Trophoblast cell (in vitro differentiated cells and primary cell): ENCODE measurements at regions not wholly inside any gene's neighbourhood (a gene's known extent, or its start where the extent isn't known, plus 50 kb on each side); places are given as distances from the start of the nearest gene placed in this dataset.

Experiments
- DNase-seq, 2 donors: peaks; one replicate each; pipeline ENCODE4 v3.0.0-alpha.2; 2016
- H2AFZ ChIP-seq: 2 replicates; pipeline ENCODE4 v1.6.1; 2013; ENCODE audit warnings: low read length, moderate library complexity, mild to moderate bottlenecking; ENCODE audit not compliant: insufficient read depth, poor library complexity
- H2AK5ac ChIP-seq: 2 replicates; pipeline ENCODE4 v1.6.1; 2013; ENCODE audit warnings: mild to moderate bottlenecking, low read length
- H2BK120ac ChIP-seq: 2 replicates; pipeline ENCODE4 v1.6.1; 2013; ENCODE audit warnings: low read length, mild to moderate bottlenecking, moderate library complexity; ENCODE audit not compliant: insufficient read depth, poor library complexity
- H2BK12ac ChIP-seq: 2 replicates; pipeline ENCODE4 v1.6.1; 2013; ENCODE audit warnings: mild to moderate bottlenecking, low read length, moderate library complexity
- H2BK5ac ChIP-seq: 2 replicates; pipeline ENCODE4 v1.6.1; 2013; ENCODE audit warnings: low read length, low read depth, moderate library complexity, mild to moderate bottlenecking; ENCODE audit not compliant: poor library complexity
- H3K14ac ChIP-seq: 2 replicates; pipeline ENCODE4 v1.6.1; 2013; ENCODE audit warnings: mild to moderate bottlenecking, low read length
- H3K18ac ChIP-seq: 2 replicates; pipeline ENCODE4 v1.6.1; 2013; ENCODE audit warnings: mild to moderate bottlenecking, low read length
- H3K23ac ChIP-seq: 2 replicates; pipeline ENCODE4 v1.6.1; 2013; ENCODE audit warnings: low read length
- H3K27ac ChIP-seq: 2 replicates; pipeline ENCODE4 v1.5.1; 2013; ENCODE audit warnings: low read depth, mild to moderate bottlenecking, inconsistent platforms, low read length, moderate library complexity
- H3K27me3 ChIP-seq: 2 replicates; pipeline ENCODE4 v1.6.1; 2013; ENCODE audit warnings: inconsistent platforms, mild to moderate bottlenecking, low read length, moderate library complexity; ENCODE audit not compliant: insufficient read depth
- H3K36me3 ChIP-seq, 2 experiments: 1 replicate in 1 of 2; 2 replicates in 1 of 2; pipeline ENCODE4 v1.6.1; 2013; ENCODE audit warnings: low read length in 2 of 2, mild to moderate bottlenecking in 2 of 2, moderate library complexity in 1 of 2; ENCODE audit not compliant: insufficient read depth in 2 of 2, control insufficient read depth in 1 of 2
- H3K4ac ChIP-seq: 2 replicates; pipeline ENCODE4 v1.6.1; 2013; ENCODE audit warnings: low read depth, mild to moderate bottlenecking, low read length, moderate library complexity
- H3K4me1 ChIP-seq, 2 experiments: 1 replicate in 1 of 2; 2 replicates in 1 of 2; pipeline ENCODE4 v1.6.1; 2013; ENCODE audit warnings: low read length in 2 of 2, mild to moderate bottlenecking in 2 of 2, moderate library complexity in 1 of 2; ENCODE audit not compliant: insufficient read depth in 2 of 2, control insufficient read depth in 1 of 2
- H3K4me2 ChIP-seq: 2 replicates; pipeline ENCODE4 v1.6.1; 2013; ENCODE audit warnings: inconsistent platforms, mild to moderate bottlenecking, low read length, moderate library complexity
- H3K4me3 ChIP-seq: 2 replicates; pipeline ENCODE4 v1.5.1; 2013; ENCODE audit warnings: mild to moderate bottlenecking, low read depth, low read length, inconsistent platforms
- H3K79me1 ChIP-seq: one replicate; pipeline ENCODE4 v1.6.1; 2013; ENCODE audit warnings: low read length
- H3K79me2 ChIP-seq: 2 replicates; pipeline ENCODE4 v1.6.1; 2013; ENCODE audit warnings: low read length, mild to moderate bottlenecking; ENCODE audit not compliant: control insufficient read depth, insufficient read depth, poor library complexity
- H3K9ac ChIP-seq: 2 replicates; pipeline ENCODE4 v1.6.1; 2013; ENCODE audit warnings: mild to moderate bottlenecking, low read length
- H3K9me3 ChIP-seq: 2 replicates; pipeline ENCODE4 v1.6.1; 2013; ENCODE audit warnings: low read depth, mild to moderate bottlenecking, control low read depth, inconsistent platforms, low read length; ENCODE audit not compliant: insufficient read depth
- H4K12ac ChIP-seq: 2 replicates; pipeline ENCODE4 v1.6.1; 2013; ENCODE audit warnings: low read depth, mild to moderate bottlenecking, low read length, moderate library complexity
- H4K8ac ChIP-seq: 2 replicates; pipeline ENCODE4 v1.6.1; 2013; ENCODE audit warnings: low read depth, mild to moderate bottlenecking, low read length, moderate library complexity
- H4K91ac ChIP-seq: one replicate; pipeline ENCODE4 v1.6.1; 2013; ENCODE audit warnings: low read depth, mild to moderate bottlenecking, low read length, moderate library complexity
- WGBS: extraction: QIAGEN DNeasy Blood & Tissue Kit; methylation state at CpG from one replicate; pipeline ENCODE4 v1.1.7; 2013; ENCODE audit warnings: missing lambda C conversion rate; ENCODE audit not compliant: insufficient read length, insufficient coverage; ENCODE audit errors: extremely low coverage; 5-methylcytosine and 5-hydroxymethylcytosine counted together

- H2AK5ac ChIP-seq, result no peak overlapping the region
- no peak overlapping the region for H3K4me3 ChIP-seq
- no peak overlapping the region for H3K4me2 ChIP-seq
- DNase-seq, result no peak
- H3K4ac ChIP-seq, result no peak overlapping the region
- H3K18ac ChIP-seq, result no peak overlapping the region
- H4K12ac ChIP-seq, result no peak overlapping the region
- H3K27ac ChIP-seq, result no peak overlapping the region
- no CpG with 5 or more reads among the region's 3 CpGs for WGBS
- no peak overlapping the region for H4K91ac ChIP-seq
- no peak overlapping the region for H3K9ac ChIP-seq
- no peak overlapping the region for H2BK5ac ChIP-seq
- H3K36me3 ChIP-seq, result no peaks in the 10 kb centered on the region
- H4K8ac ChIP-seq, result no peak overlapping the region
- no peak overlapping the region for H3K23ac ChIP-seq
- H3K4me1 ChIP-seq, result no peaks in the 10 kb centered on the region
- H2AFZ ChIP-seq, result no peak overlapping the region
- no peaks in the 10 kb centered on the region for H3K79me1 ChIP-seq
- no peak overlapping the region for H3K14ac ChIP-seq
- no peaks in the 10 kb centered on the region for H3K9me3 ChIP-seq
- no peaks in the 10 kb centered on the region for H3K27me3 ChIP-seq
- H2BK12ac ChIP-seq, result no peak overlapping the region
- H3K79me2 ChIP-seq, result no peaks in the 10 kb centered on the region
- H2BK120ac ChIP-seq, result no peak overlapping the region
Measured at GRCh38 chr11:96815236-96815635, 425.4 kb downstream of the JRKL start.

GRCh38 chr11:96817482-96818399, 427.9 kb downstream of the JRKL start:
- Histone ChIP-seq H3K4me1 (no peaks in the 10 kb centered on the region), H2BK5ac (no peak overlapping the region), H3K79me2 (no peaks in the 10 kb centered on the region), H3K23ac (no peak overlapping the region), H3K9me3 (no peaks in the 10 kb centered on the region), H4K12ac (no peak overlapping the region), H3K14ac (no peak overlapping the region), H3K18ac (no peak overlapping the region), H2AK5ac (no peak overlapping the region), H2BK120ac (no peak overlapping the region), H4K8ac (no peak overlapping the region), H3K79me1 (no peaks in the 10 kb centered on the region), H2BK12ac (no peak overlapping the region), H2AFZ (no peak overlapping the region), H3K4me2 (no peak overlapping the region), H3K27ac (no peak overlapping the region), H4K91ac (no peak overlapping the region), H3K36me3 (no peaks in the 10 kb centered on the region), H3K4me3 (no peak overlapping the region), H3K27me3 (no peaks in the 10 kb centered on the region), H3K9ac (no peak overlapping the region), H3K4ac (no peak overlapping the region)
- WGBS, result no CpG with 5 or more reads among the region's 3 CpGs
- DNase-seq, result peak; percentile 35 to 73

- no peak overlapping the region for H2BK5ac ChIP-seq
- H3K27ac ChIP-seq, result no peak overlapping the region
- no peak overlapping the region for H3K4me2 ChIP-seq
- no peaks in the 10 kb centered on the region for H3K27me3 ChIP-seq
- H3K79me1 ChIP-seq, result no peaks in the 10 kb centered on the region
- no peak overlapping the region for H4K8ac ChIP-seq
- no peak overlapping the region for H3K23ac ChIP-seq
- no peak overlapping the region for H3K18ac ChIP-seq
- no peak overlapping the region for H3K4me3 ChIP-seq
- H3K36me3 ChIP-seq, result no peaks in the 10 kb centered on the region
- H3K9ac ChIP-seq, result no peak overlapping the region
- H2BK12ac ChIP-seq, result no peak overlapping the region
- H3K79me2 ChIP-seq, result no peaks in the 10 kb centered on the region
- no peaks in the 10 kb centered on the region for H3K9me3 ChIP-seq
- no peaks in the 10 kb centered on the region for H3K4me1 ChIP-seq
- H3K4ac ChIP-seq, result no peak overlapping the region
- H4K12ac ChIP-seq, result no peak overlapping the region
- no peak overlapping the region for H2AFZ ChIP-seq
- no CpG with 5 or more reads among the region's 4 CpGs for WGBS
- no peak for DNase-seq
- H2BK120ac ChIP-seq, result no peak overlapping the region
- H4K91ac ChIP-seq, result no peak overlapping the region
- H3K14ac ChIP-seq, result no peak overlapping the region
- no peak overlapping the region for H2AK5ac ChIP-seq
Measured at GRCh38 chr11:96827164-96827563, 437.4 kb downstream of the JRKL start.

- no CpG with 5 or more reads among the region's 2 CpGs for WGBS
- Histone ChIP-seq H4K12ac (no peak overlapping the region), H3K9ac (no peak overlapping the region)
Measured at GRCh38 chr11:96841792-96842191, 452.0 kb downstream of the JRKL start.

More at GRCh38 chr11:96841792-96842191, 452.0 kb downstream of the JRKL start:
- Histone ChIP-seq H3K14ac (no peak overlapping the region), H3K9me3 (no peaks in the 10 kb centered on the region), H2AFZ (no peak overlapping the region), H3K4me1 (no peaks in the 10 kb centered on the region), H4K8ac (no peak overlapping the region), H3K79me1 (no peaks in the 10 kb centered on the region), H3K79me2 (no peaks in the 10 kb centered on the region), H3K27me3 (no peaks in the 10 kb centered on the region), H3K27ac (no peak overlapping the region), H3K4ac (no peak overlapping the region), H3K4me2 (no peak overlapping the region), H3K4me3 (no peak overlapping the region), H2AK5ac (no peak overlapping the region), H3K23ac (no peak overlapping the region), H2BK120ac (no peak overlapping the region), H3K36me3 (no peaks in the 10 kb centered on the region), H3K18ac (no peak overlapping the region), H4K91ac (no peak overlapping the region), H2BK5ac (no peak overlapping the region), H2BK12ac (no peak overlapping the region)
- DNase-seq, result no peak
